Stimulated activated CD4-positive, alpha-beta T cell treated with anti-CD3 and anti-CD28 coated beads, TNF-alpha, amount 100 ng/mL, for 48 hours (primary cell): ENCODE measurements at regions not wholly inside any gene's neighbourhood (a gene's known extent, or its start where the extent isn't known, plus 50 kb on each side); places are given as distances from the start of the nearest gene placed in this dataset.

ENCODE experiments used
- DNase-seq, 3 donors: peaks; one replicate each; pipeline ENCODE4 v3.0.0-alpha.2; 2020; ENCODE audit warnings: low read depth in 3 of 3

DNA sequence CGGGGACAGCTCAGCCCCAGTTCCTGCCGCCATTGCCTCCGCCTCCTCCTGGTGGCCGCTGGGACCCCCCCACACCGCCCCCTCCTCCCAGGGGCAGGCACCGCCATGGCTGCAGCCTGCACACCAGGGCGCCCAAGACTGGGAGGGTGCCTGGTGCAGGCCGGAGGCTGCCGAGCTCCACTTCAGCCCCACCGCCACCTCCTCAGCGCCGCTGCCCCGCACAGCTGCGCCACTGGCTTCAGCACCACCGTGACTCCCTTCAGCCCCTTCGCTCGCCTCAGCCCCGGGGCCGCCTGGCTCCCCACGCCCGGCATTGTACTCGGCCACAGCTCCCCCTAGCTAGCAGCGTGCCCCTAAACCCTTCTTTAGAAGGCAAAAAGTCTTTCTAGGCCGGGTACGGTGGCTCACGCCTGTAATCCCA, 131.1 kb downstream of the CRYBB2 start:
- no peak for DNase-seq

DNA sequence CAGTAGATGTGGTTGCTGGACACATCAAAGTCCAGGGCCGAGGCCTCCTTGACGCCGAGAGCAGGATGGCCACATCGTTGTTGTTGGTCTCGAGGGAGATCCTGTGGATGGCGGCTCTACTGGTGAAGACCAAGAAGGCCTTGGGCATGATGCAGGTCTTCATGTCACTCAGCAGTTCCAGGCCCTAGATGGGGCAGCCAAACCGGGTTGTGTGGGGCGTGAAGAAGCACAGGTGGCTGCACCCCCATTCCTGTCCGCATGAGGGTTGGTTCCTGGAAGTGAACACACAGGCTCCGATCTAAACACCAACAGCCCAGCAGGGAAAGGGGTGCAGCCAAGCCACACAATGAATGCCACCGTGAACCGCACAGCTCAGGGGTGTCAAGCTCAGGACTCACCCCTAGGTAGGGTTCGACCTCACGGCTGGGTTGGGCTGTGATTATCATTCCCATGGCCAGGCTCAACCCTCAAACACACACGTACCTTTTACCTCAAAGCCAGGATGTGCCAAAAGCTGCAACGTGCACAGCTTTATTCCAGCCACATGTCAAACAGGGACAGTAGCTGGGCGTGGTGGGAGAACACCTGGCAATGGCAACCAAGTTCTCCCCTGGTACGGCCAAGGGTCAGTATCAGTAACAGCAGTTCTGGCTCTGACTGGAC, 132.3 kb downstream of the CRYBB2 start:
- no peak for DNase-seq

DNA sequence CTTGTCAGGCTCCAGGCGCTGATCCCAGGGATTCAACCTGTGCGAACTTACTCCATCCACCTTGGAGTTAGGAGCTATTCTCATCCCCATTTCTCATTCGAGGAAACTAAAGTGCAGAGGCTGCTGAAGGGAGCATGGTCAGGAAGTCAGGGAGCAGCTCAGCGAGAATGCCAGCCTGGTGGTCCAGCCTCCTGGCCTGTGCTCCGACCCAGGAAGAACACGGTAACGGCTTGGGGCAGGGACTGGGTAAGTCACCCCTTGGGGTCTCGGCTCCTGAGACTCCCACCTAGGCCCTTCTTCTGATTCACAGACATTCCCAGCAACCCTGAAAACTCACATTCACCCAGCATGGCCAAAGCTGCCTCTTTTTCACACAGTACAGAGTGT, 132.8 kb downstream of the CRYBB2 start:
- DNase-seq: no peak

DNA sequence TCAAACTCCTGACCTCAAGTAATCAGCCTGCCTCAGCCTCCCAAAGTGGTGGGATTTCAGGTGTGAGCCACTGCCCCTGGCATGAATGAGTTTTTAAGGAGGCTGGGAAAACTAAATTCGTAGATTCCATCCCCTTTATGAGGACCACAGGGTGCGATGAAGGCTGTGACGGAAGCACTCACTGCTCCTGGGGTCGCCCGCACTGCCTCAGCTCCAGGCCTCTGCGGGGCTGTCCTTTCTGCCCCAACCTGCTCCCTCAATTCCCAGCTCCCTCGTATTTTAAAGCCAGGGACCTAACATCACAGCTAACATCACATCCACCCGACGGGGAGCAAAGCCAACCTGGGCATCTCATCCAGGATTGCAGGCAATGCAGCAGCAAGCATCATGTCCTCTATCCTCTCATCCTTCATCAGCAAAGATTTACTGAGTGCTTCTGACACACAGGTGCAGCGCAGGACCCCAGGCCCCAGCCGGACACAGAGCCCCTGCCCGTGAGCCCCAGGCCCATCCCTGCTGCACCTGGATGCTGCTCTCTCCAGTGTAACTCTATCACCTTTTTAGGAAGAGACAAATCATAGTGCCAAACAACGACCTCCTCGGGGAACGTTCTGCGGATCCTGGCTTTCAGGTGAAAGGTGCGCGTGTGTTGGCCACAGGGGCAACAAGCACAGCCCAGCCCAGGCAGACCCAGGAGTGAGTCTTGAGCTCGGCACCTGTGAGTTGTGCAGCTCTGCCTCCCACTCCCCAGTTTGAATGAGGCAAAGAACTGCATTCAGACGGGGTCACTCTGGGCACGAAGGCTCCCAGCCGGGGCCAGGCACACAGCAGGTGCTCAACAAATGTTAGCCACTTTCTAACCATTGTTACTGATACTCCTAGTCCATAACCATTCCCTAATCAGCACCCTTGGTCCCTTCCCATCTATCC, 134.3 kb downstream of the CRYBB2 start:
- no peak for DNase-seq

DNA sequence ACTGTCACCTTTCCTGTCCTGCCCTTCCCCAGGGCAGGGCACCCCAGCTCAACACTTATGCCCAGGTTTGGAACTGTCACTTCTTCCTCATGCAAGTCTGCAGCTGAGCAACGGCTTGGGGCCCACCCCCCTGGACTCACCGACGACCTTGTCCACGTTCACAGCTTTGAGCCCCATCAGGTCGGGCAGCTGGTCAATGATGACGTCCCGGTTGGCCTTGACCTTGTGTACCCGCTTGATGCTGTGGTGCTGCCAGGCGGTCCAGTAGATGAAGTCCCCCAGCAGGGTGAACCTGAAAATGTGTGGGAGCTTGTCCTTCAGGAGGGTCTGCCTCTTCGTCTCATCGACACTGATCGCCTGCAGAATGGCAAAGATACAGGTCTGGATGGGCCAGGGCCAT, 135.0 kb downstream of the CRYBB2 start:
- no peak for DNase-seq

DNA sequence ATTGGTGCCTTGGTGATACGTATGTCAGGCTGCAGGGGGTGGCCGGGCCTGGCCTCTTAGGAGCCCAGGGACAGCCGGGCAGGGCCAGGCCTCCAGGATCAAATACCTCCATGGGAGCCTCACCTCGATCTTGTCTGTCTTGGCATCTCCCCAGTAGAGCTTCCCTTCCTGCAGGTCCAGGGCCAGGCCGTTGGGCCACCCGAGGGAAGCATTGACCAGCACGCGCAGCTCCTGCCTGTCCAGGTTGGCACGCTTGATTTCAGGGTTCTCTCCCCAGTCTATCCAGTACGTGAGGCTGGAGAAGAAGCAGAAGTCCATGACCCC, 137.7 kb downstream of the CRYBB2 start:
- no peak for DNase-seq

DNA sequence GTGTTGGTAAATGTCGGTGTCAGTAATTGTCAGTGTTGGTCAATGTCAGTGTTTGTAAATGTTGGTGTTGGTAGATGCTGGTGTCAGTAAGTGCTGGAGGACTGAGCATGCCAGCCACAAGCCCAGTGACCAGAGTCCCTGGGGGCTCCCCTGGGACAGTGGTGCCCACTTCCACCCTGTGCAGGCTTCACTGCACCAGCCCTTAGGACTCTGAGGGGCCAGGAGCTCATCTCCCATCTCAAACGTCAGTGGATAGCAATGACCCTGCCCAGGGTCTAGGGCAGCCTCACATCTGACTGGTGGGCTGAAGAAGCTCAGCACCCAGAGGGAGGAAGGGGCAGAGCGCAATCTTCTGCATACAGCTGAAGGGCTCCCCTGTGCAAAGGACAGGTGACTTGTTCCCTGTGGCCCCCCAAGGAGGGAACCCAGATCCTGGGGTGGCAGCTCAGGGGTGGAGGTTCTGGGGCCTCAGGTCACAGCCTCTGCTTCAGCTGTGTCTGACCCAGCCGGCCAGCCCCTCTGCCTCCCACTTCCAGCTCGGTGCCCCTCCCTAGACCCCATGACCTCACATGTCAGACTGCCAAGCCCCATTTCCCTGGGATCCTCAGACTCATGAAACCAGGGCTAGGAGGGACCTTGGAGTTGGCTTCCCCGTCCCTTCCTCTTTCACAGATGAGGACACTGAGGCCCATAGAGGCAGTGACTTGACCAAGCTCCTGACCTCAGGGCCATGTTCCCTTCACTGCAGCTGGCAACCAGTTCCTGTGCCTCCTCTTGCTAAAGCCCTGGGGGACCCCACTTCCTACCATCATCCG, 138.4 kb downstream of the CRYBB2 start:
- DNase-seq: no peak

DNA sequence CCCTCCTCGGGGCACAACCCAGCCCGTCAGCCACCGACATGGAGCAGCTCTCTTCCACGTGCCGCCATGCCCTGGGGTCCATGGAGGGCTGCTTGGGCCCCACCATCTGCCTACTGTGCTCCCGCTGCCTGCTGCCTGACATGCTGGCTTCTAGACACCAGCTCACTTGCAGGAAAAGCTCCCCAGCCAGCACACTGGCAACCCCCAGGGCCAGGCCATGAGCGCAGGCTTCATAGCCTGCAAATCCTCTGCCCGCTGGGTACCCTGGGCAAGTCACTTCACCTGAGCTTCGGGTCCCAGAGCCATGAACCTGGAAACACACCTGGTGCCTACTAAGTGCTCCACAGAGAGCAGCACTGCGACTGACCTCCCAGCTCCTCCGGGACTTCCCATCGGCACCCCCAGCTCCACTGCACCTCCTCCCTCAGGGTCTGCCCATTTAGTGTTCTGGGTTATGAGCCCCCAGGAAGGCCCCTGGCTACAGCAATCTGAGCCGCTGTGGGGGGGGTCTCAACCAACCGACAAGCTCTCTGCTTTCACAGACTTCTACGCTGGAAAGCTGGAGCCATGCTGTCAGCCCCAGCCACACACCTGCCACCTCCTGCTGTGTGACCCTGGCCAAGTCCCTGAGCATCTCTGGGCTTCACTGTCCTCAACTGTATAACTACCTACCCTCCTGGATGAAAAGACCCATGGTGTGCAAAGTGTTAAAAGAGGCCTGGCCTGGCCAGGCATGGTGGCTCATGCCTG, 139.2 kb downstream of the CRYBB2 start:
- DNase-seq: no peak

DNA sequence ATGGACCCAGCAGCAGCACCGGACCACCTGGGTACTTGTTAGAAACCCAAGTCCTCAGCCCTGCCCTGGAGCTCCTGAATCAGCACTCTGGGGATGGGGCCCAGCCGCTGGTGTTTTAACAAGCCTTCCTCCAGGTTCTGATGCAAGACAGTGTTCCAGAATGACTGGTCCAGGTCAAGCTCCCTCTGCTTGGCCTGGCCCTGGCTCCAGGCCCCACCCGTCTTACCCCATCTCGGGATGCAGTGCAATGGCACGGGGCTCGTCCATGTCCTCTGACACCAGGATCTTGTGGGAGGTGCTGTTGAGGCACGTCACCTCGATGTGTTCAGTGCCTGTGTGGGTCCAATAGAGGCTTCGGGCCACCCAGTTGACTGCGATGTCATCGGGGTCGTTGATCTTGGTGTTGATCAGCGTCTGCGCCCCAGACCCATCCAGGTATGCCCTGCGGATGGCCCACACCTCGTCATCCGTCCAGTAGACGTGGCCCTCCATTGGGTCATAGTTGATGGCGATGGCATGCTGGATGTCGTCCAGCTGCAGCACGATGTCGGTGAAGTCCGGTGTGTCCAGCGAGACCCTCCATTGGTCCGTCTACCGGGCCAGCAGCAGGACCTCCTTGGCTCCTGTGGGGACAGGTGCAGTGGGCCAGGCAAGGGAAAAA, 140.3 kb downstream of the CRYBB2 start:
- DNase-seq: no peak

DNA sequence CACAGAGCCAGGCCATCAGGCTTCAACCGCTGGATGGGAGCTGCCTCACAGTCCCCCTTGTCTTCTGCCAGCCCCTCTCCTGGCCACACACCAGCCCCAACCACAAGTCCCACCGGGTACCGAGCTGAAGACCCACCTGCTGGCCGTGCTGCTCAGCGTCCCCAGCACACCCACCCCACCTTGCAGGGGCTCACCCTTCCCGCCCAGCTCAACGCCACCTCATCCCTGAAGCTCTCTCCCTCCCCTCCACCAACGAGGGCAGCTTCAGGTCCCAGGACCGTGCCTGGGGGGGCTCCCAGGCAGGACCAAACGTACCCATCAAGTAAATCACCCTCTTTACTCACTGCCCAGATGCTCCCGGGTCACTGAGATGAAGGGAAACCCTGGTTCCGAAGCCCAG, 141.0 kb downstream of the CRYBB2 start:
- no peak for DNase-seq

DNA sequence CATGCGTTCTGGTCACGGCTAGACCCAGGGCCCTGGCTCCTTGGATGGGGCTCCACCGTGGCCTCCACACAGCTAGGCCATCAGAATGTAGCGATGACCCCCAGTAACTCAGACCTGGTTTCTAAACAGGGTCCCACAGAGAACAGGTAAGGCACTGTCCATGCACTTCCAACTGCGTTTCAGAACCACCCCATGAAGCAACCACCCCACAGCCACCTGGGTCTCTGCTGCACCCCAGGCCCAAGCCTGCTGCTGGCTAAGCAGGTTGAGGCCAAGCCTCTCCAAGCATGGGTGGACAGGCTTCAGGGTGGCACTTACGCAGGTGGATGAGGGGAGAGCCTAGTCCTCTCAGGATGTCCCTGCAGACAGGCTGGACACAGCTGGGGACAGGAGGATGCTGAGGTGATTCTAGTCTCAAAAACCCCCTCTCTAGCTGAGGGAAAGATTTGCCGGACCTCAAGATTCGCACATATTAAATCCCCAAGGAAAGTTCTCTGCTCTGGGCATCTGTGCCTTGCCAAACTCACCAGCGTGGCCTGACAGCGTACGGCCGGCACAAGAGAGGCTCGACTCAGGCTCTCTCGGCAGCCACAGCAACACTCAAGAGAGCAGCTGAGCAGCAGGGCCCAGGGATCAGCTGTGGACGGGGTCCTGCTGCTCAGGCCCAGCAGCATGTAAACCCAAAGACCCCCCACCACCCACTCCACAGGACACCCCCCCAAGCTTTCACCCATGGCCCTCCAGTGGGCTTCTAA, 141.6 kb downstream of the CRYBB2 start:
- no peak for DNase-seq

DNA sequence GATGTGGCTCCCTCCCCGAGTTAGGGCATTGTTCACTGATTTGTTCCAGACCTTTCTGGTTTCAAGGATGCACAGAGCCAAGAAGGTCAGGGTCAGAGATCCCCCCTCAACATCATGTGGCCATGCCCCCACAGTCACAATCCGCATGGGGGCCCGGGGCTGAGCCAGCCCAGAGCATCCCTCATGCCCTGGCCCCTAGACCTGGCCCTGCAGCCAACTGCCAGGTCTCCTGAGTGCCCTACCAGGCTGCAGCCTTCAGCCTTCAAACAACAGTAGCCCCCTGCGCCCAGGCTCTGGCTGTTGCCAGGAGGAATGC, 142.4 kb downstream of the CRYBB2 start:
- DNase-seq: no peak

DNA sequence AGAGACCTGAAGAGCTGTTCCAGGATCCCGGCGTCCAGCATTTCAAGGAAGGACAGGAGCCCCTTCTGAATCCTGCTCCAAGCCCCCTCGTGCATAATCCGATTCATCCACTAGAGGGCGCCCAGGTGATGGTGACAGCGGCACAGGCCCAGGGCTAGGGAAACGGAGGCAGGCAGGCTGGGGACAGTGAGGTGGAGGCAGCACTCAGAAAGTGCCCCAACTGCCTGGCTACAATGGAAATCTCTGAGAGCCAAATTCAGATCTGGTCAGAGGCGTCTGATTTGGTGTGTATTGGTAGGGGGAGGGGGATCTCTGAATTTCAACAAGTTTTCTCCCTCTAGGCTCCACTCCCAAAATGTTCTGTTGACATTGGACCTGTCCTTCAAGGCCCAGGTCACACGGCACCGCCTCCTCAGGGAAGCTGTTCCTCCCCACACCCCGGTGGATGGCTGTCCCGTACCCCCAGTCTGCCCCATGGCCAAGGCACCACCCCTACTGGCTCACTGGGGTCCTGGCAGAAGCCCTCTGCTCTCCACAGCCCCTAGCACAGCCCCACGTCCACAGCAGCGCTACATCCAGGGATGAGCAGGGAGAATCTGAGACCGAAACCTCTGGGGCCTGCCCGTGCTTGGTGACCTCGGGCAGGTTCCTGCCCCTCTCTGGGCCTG, 142.9 kb downstream of the CRYBB2 start:
- DNase-seq: peak; percentile 44 to 68 (median 60)

DNA sequence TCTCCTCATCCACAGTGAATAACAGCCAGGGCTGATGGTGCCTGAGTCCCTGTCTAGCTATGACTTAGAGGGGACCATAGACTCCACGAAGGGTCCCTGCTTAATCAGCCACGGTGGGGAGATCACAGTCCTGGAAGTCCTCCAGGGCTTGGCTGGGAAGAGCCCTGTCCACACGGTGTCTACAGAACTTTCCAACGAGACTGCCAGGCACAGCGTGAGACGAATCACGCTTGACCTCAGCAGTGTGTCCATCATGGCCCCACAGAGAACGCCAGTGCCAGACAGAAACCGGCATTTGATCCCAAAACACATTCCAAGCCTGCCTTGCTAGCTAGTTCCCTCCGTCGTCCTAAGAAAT, 143.4 kb downstream of the CRYBB2 start:
- DNase-seq: no peak

DNA sequence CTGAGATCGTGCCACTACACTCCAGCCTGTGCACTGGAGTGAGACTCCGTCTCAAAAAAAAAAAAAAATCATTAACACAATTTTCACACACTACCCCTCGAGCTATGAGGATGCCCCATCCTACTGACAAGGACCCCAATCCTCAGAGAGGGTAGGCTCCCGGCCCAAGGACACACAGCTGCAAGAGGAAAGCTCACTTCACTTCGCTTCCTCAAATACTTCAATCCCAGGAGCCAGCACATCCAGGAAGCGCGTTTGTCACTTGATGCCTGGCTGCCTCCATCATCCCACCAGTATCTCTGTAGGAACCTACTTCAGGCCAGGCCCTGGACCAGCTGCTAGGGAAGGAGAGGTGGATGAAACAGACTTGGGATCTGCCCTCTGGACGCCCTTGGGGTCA, 144.0 kb downstream of the CRYBB2 start:
- DNase-seq: no peak

DNA sequence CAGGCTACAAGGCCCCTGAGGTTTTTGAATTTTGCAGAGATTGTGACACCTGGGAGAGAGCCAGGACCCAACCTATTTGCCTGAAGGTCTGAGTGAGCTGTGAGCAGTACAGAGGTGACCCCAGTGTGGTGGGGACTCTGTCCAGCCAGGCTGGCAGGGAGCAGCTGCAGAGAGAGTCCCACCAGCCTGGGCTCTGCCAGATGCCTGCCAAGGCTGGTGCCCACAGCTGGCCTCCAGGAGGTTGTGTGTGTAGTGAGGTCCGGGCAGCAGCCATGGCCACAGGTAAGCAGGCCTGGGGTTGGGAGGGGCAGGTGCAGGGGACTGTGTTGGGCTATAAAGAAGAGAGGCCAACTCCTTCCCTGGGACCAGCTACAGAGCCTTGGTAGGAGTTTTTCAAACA, 144.8 kb downstream of the CRYBB2 start:
- DNase-seq: no peak

DNA sequence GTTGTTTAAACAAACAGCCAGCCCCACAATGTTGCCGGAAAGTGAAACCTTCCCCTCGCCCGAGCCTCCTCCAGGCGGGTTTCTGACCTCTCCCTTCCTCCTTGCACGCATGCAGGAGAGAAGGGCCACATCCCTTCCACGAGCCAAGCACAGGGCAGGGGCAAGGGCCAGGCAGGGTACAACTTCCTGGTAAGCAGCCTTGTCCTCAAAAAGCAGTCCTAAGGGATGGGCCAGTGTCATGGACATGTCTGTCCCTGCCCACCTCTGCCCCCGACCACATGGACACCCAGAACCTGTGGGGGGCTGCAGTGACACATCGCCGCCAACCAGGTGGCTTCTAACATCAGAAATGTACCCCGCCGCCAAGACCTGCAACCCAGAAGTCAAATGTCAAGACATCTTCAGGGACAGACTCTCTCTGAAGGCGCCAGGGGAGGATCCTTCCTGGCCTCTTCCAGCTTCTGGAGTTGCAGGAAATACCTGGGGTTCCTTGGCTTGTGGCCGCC, 145.3 kb downstream of the CRYBB2 start:
- DNase-seq: no peak

DNA sequence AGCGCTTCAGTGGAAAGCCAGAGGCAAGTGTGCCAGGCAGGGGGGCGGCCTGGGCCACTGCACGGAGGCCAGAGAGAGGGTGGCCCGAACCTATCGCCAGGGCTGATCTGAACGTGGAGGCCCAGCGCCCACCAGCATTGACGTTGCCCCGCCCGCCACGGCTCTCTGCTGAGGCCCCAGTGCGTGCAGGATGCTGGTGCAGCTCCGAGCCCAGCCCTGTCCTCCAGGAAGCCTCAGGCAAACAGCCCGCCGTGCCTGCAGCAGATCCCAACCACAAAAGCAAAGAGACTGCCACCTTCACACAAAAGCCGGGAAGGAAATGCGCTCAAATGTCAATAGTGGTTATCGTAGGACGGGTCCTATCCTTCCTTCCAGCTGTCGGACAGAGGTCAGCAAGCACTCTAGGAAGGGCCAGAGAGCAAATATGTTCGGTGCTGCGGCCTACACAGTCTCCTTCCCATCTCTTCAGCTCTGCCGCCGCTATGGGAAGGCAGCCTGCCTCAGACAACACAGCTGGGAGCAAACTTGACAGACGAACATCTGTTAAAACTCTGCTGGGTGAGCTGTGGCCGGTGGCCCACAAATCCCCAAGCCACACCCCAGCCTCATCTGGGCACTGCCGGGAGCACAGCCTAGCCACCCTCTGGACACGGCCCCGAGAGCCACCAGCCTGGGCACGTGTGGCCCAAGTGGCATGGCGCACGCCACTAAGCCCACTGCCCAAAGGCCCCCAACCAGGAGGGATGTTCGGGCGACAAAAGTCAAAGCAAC, 146.2 kb downstream of the CRYBB2 start:
- no peak for DNase-seq

DNA sequence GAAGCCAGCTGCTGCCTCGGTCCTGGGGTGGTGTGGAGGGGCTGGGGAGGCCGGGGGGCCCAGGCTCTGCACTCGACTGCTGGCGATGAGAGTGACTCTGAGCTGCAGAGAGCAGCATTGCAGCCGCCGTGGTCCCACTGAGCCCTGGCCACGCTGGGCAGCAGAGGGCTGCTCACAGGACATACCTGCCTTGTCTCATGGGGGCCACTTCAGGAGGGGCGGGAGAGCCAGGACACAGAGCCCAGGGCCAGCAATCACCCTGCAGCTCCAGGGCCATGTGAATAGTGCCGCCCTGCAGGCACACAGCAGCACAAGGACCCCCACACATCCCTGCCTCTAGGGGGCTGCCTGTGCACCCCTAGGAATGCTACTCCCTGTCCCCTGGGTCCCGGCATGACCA, 147.0 kb downstream of the CRYBB2 start:
- DNase-seq: no peak
